HEK293 (cell line): ENCODE measurements at regions not wholly inside any gene's neighbourhood (a gene's known extent, or its start where the extent isn't known, plus 50 kb on each side); places are given as distances from the start of the nearest gene placed in this dataset.

Experiments
- FEZF1 ChIP-seq: fragments of 450-650 bp; formaldehyde crosslinking; IDR thresholded peaks from 2 replicates; pipeline ENCODE4 v1.5.1; 2016; ENCODE audit warnings: missing biosample characterization, missing genetic modification characterization
- ZBTB1 ChIP-seq: fragments of 450-650 bp; formaldehyde crosslinking; IDR thresholded peaks from 2 replicates; pipeline ENCODE4 v1.5.1; 2016; ENCODE audit warnings: missing biosample characterization, missing genetic modification characterization
- ZBTB21 ChIP-seq: fragments of 450-650 bp; formaldehyde crosslinking; IDR thresholded peaks from 2 replicates; pipeline ENCODE4 v1.5.1; 2017; ENCODE audit warnings: missing biosample characterization, missing genetic modification characterization
- ZNF19 ChIP-seq: fragments of 450-650 bp; formaldehyde crosslinking; IDR thresholded peaks from 2 replicates; pipeline ENCODE4; 2016; ENCODE audit warnings: missing biosample characterization, missing genetic modification characterization, low read depth
- ZNF398 ChIP-seq: fragments of 450-650 bp; formaldehyde crosslinking; IDR thresholded peaks from 2 replicates; pipeline ENCODE4 v1.5.1; 2017; ENCODE audit warnings: missing biosample characterization, missing genetic modification characterization
- ZNF433 ChIP-seq: fragments of 450-650 bp; formaldehyde crosslinking; IDR thresholded peaks from 2 replicates; pipeline ENCODE4 v1.5.1; 2016; ENCODE audit warnings: missing biosample characterization, missing genetic modification characterization, low read depth
- ZNF560 ChIP-seq: fragments of 450-650 bp; formaldehyde crosslinking; IDR thresholded peaks from 2 replicates; pipeline ENCODE4 v1.5.1; 2017; ENCODE audit warnings: missing biosample characterization, missing genetic modification characterization, borderline replicate concordance
- ZNF561 ChIP-seq: fragments of 450-650 bp; IDR thresholded peaks from 2 replicates; pipeline ENCODE4 v1.5.1; 2018; ENCODE audit warnings: missing biosample characterization, missing genetic modification characterization, borderline replicate concordance
- ZNF707 ChIP-seq: fragments of 450-650 bp; formaldehyde crosslinking; IDR thresholded peaks from 2 replicates; pipeline ENCODE4 v1.5.1; 2016; ENCODE audit warnings: missing biosample characterization, missing genetic modification characterization
- ZSCAN5A ChIP-seq: fragments of 450-650 bp; formaldehyde crosslinking; IDR thresholded peaks from 2 replicates; pipeline ENCODE4 v1.5.1; 2016; ENCODE audit warnings: missing biosample characterization, missing genetic modification characterization
- TF ChIP-seq, protein P1 (sequence below): fragments of 450-650 bp; formaldehyde crosslinking; IDR thresholded peaks from 2 replicates; pipeline ENCODE4 v1.5.1; 2016; ENCODE audit warnings: missing biosample characterization, missing genetic modification characterization

GRCh38 chr7:43014406-43014805 is 82.2 kb downstream of the MRPL32 start:
- TF ChIP-seq, protein P1, sequence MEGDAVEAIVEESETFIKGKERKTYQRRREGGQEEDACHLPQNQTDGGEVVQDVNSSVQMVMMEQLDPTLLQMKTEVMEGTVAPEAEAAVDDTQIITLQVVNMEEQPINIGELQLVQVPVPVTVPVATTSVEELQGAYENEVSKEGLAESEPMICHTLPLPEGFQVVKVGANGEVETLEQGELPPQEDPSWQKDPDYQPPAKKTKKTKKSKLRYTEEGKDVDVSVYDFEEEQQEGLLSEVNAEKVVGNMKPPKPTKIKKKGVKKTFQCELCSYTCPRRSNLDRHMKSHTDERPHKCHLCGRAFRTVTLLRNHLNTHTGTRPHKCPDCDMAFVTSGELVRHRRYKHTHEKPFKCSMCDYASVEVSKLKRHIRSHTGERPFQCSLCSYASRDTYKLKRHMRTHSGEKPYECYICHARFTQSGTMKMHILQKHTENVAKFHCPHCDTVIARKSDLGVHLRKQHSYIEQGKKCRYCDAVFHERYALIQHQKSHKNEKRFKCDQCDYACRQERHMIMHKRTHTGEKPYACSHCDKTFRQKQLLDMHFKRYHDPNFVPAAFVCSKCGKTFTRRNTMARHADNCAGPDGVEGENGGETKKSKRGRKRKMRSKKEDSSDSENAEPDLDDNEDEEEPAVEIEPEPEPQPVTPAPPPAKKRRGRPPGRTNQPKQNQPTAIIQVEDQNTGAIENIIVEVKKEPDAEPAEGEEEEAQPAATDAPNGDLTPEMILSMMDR (tag by site-specific recombination) = no peak
- TF ChIP-seq ZBTB21 (tag by site-specific recombination) (no peak), ZNF398 (no peak), FEZF1 (tag by site-specific recombination) (no peak), ZNF707 (tag by site-specific recombination) (no peak), ZSCAN5A (tag by site-specific recombination) (no peak), ZNF19 (tag by site-specific recombination) (no peak), ZBTB1 (tag by site-specific recombination) (no peak), ZNF561 (no peak), ZNF560 (no peak), ZNF433 (tag by site-specific recombination) (no peak)
